Gastrocnemius medialis (tissue), 4 donors: ENCODE measurements at regions not wholly inside any gene's neighbourhood (a gene's known extent, or its start where the extent isn't known, plus 50 kb on each side); places are given as distances from the start of the nearest gene placed in this dataset.

Experiments
- CTCF ChIP-seq, 5 experiments: fragments of 450-650 bp in 3 of 5; fragments of 200-600 bp in 2 of 5; sonication (generic) in 2 of 5; IDR thresholded peaks in 4 of 5; conservative IDR thresholded peaks in 1 of 5; 1 replicate in 4 of 5; 2 replicates in 1 of 5; pipeline ENCODE4 v1.5.1; 2016 to 2019; ENCODE audit warnings: antibody characterized with exemption in 5 of 5, mild to moderate bottlenecking in 3 of 5, moderate library complexity in 3 of 5
- POLR2A ChIP-seq, 2 donors: fragments of 450-650 bp; IDR thresholded peaks; one replicate each; pipeline ENCODE4 v1.6.1; 2017; ENCODE audit warnings: antibody characterized with exemption in 2 of 2, mild to moderate bottlenecking in 2 of 2, moderate library complexity in 2 of 2

- TF ChIP-seq CTCF (IDR thresholded peaks at IDR 0.05 in 4 of 5, conservative IDR thresholded peaks at IDR 0.05 in 1 of 5) (no peak), POLR2A (IDR thresholded peaks at IDR 0.05) (no peak)
These were observed 463.7 kb upstream of the DSEL start for GRCh38 chr18:67980241-67980640.
